Hematopoietic multipotent progenitor cell (in vitro differentiated cells): ENCODE measurements at regions not wholly inside any gene's neighbourhood (a gene's known extent, or its start where the extent isn't known, plus 50 kb on each side); places are given as distances from the start of the nearest gene placed in this dataset.
"Not testable (repeated sequence)": the region's sequence is repeated elsewhere in the genome, so short reads cannot be mapped to it uniquely, and the experiment has no call there.

Experiments
- DNase-seq, 3 donors: peaks; one replicate each; pipeline ENCODE4 v3.0.0-alpha.2; 2011 to 2015; ENCODE audit warnings: low read depth in 2 of 3, low spot score in 2 of 3

GRCh38 chr6:144528743-144529425 lies 243.7 kb downstream of the UTRN start:
- no peak for DNase-seq

- DNase-seq: no peak
Measured at GRCh38 chr6:144530118-144530517, 245.0 kb downstream of the UTRN start.

GRCh38 chr6:144532238-144532637 lies 247.1 kb downstream of the UTRN start:
- DNase-seq: not testable (repeated sequence)

GRCh38 chr6:144534180-144534579 lies 249.0 kb downstream of the UTRN start:
- DNase-seq: no peak

GRCh38 chr6:144535630-144536029 lies 250.5 kb downstream of the UTRN start:
- DNase-seq: no peak

- no peak for DNase-seq
Measured at GRCh38 chr6:144536079-144536478, 250.9 kb downstream of the UTRN start.

GRCh38 chr6:144543006-144543871 lies 258.1 kb downstream of the UTRN start:
- DNase-seq: peak in 2 of 3 donors; percentile 2 to 4

GRCh38 chr6:144544266-144544830 lies 259.2 kb downstream of the UTRN start:
- DNase-seq: no peak

- DNase-seq: no peak
Measured at GRCh38 chr6:144546807-144547206, 261.7 kb downstream of the UTRN start.

- no peak for DNase-seq
Measured at GRCh38 chr6:144547409-144547808, 262.3 kb downstream of the UTRN start.

- DNase-seq: no peak
Measured at GRCh38 chr6:144548536-144548935, 263.4 kb downstream of the UTRN start.

GRCh38 chr6:144549837-144550747 lies 265.0 kb downstream of the UTRN start:
- DNase-seq: no peak

GRCh38 chr6:144551339-144551738 lies 266.2 kb downstream of the UTRN start:
- no peak for DNase-seq

GRCh38 chr6:144555066-144555465 lies 269.9 kb downstream of the UTRN start:
- no peak for DNase-seq

GRCh38 chr6:144559865-144560593 lies 274.9 kb downstream of the UTRN start:
- DNase-seq: no peak

- DNase-seq: no peak
Measured at GRCh38 chr6:144561455-144562043, 276.4 kb downstream of the UTRN start.

GRCh38 chr6:144564202-144564601 lies 279.1 kb downstream of the UTRN start:
- DNase-seq: no peak

- peak in 1 of 3 donors; percentile 26 for DNase-seq
Measured at GRCh38 chr6:144566868-144567615, 281.9 kb downstream of the UTRN start.

- no peak for DNase-seq
Measured at GRCh38 chr6:144568241-144568640, 283.1 kb downstream of the UTRN start.
